Inferior parietal cortex (tissue), 1 donor: ENCODE measurements at regions not wholly inside any gene's neighbourhood (a gene's known extent, or its start where the extent isn't known, plus 50 kb on each side); places are given as distances from the start of the nearest gene placed in this dataset.
"Not testable (repeated sequence)": the region's sequence is repeated elsewhere in the genome, so short reads cannot be mapped to it uniquely, and the experiment has no call there.

ENCODE experiments used
- DNase-seq: peaks from one replicate; pipeline ENCODE4 v3.0.0-alpha.2; 2016; ENCODE audit errors: extremely low spot score

DNA sequence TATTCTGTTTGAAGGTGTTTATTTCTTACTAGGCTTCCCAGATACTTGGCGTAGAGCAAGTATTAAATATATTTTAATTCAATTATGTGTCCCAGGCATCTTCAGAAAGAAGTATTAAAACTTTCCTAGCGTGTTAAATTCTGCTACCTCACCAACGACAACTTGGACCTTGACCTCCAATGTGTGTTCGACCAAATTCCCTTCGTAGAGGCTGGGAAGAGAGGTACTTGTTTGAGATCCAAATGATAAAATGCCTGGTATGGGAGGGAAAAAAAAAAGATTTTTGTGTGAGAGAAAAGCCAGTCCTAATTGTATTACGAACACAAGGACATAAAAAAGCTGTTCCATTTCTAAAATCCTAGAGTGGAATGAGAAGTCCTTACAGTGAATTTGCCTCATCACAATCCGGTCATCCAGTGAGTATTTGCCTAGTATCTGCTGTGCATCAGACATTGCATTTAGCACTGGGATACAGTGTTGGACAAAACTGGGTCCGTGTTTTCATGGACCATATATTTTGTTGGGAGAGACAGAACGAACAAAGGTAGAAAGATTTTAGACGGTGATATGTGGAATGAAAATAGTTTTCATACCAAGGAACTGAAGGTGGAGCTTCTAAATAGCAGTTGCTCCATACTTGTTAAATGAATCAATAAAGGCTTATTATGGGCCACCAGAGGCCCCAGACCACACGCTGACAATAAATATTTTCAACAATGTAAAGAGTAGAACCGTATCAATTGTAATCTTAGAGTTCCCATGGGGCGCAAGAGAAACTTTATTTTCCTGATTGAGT is 103.1 kb downstream of the KIF4B start:
- no peak for DNase-seq

DNA sequence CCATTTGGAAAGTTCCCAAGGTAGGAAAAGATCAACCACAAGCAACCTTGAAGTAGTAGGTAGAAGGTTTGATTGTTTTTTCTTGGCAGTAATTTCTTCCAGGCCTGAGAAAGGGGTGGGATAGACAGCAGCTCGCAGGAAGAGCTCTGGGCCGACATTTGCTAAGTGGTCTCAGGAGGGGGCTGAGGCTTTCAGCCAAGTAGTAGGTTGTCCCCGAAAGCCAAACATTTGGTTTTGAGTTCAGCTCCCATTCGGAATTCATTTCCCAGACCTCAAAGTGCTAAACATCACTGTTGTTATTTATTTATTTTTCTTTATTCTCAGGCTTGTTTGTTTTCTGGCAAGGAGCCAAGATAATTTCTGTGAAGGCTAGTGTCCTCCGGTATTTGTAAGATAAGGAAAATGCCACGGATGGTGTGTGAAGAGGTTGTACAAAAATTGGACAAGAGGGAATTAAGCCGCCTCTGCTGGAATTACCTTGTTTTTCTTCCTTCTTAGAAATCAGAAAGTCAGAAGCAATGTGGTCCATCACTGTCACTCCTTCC is 112.1 kb downstream of the KIF4B start:
- no peak for DNase-seq

DNA sequence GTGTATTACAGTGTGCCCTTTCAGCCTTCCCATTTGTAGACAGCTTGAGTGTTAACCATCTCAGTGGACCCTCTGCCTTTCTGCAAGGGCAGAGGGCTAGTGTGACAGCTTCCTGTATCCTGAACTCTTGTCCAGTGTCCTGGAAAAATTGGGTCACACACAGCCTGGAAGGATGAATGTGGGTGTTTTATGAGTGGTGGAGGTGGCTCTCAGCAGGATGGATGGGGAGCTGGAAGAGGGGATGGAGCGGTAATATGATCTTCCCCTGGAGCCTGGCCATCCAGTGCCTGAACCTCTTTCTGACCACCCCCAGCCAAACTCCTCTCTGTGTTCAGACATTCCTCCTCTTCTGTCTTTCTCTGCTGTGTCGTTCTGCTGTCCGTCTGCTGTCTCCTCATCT is 113.0 kb downstream of the KIF4B start:
- no peak for DNase-seq

DNA sequence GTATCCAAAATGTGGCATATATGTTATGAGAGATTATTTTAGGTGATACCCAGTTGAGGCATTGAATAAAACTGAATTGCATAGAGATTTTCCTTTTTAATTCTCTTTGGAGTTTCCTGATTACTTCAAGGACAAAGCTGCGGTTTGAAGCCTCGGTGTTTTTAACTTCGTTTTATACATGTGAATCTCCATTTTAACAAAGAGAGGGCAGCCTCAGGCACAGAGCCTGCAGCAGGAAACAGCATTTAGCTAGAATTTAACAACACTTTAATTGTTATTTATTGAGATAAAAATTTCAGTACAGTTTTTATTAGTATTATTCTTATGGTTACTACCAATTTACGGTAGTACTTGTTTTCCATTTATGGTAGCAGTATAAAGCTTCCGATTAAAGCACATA is 114.0 kb downstream of the KIF4B start:
- DNase-seq, result no peak

DNA sequence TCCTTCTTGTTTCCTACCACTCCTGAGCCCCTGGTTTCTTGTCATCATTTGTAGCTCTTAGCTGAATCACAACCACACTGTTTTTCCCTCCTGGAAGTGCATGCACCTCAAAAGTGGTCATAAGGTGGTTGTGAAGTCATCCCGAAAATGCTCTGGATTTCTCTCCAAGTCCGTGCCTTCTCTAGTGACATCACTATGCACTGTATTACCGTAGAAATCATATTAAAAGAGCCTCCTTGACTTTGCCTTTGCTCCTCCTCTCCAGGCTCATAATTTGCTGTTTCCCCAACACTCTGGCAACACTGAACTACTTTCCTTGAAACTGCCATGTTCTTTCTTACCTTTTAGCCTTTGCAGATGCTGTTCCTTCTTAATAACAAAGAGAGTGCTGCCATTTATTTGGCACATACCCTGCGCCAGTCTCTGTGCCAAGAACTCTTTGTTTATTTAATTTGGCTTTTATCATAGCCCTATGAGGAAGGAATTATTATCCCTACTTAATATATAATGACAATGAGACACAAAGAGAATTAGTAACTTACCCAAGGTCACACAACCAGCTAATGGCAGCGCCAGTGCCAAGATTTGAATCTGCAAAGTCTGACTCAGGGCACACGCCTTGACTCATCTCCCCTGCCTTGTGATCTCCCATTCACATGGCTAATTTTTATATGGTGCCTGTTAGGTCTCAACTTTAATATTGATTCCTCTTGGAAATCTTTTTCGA is 115.4 kb downstream of the KIF4B start:
- DNase-seq, result no peak

DNA sequence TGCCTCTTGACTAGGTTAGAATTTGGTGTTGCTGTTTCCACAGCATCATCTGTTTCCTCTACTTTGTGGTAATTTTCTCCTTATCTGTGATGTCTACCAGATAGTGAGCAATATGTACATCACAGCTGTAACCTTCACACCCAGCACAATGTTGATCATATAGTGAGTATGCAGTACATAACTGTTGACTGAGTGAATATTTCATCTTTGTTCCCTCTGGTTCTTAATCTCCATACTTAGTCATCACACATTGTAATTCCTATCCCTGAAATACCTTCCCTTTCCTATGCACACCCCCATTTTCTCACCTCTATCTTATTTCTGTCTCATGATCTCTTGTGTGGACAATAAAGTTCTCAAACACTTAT is 115.9 kb downstream of the KIF4B start:
- no peak for DNase-seq

DNA sequence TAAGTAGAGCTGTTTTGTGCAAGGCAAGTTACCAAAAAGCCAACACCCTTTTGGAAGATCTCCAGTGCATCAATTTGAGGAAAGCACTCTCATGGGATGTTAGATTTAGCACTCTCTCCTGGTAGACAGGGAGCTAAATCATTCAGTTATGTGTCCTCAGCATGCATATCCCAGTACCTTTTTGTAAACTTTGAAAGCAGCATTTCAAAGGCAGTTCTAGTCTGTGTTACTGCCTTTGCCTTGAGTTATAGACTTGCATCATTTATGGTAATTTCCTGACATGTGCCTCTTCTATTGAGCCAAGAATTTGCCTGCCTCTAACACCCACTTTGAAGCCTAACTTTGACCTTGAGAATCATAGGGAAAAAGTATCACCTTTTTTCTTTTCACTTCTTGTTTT is 120.6 kb downstream of the KIF4B start:
- DNase-seq, result no peak

DNA sequence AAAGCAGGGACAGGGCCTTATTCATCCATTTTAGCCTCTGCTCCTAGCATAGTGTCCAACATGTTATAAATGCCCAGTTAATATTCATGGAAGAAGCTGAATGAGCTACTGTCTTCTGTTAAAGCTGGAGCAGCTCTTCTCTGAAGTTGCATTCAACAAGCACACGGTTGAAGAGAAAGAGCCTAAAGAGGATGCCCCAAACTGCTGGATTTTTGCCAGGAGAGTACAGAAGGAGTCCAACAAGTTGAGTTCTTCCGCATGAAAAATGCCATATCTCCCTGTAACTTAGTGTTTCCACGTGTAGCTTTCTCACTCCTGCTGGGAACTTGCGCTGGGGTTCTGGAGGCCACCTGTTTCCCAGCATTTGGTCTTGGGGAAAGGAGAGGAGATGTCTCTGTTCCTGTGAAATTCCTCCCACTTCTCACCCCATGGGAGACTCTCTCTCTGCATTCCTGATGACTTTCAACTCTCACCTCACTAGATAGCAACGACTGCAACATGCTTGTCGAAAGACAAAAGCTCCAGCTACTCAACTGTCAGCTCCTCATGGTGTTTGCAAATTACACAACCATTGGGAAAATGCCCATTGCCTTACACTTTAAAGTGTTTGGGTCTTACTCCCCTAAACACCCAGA is 122.8 kb downstream of the KIF4B start:
- DNase-seq, result no peak

DNA sequence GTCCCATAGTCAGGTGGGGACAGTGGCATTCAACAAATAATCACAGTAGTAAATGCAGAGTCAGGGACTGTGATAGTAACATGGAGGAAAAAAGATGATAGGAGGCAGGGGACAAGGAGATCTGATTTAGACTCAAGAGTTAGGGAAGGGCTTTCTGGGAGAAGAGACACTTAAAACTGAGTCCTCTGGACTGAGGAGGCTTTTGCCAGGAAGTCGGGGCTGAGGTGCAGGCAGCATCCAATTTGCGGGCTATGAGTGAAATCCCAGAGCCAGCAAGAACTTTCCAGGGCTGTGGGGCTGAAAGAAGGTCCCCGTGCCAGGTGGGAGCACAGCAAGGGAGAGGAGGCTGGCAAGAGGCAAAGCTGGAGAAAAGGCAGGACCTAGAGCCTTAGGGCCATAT is 124.1 kb downstream of the KIF4B start:
- no peak for DNase-seq

DNA sequence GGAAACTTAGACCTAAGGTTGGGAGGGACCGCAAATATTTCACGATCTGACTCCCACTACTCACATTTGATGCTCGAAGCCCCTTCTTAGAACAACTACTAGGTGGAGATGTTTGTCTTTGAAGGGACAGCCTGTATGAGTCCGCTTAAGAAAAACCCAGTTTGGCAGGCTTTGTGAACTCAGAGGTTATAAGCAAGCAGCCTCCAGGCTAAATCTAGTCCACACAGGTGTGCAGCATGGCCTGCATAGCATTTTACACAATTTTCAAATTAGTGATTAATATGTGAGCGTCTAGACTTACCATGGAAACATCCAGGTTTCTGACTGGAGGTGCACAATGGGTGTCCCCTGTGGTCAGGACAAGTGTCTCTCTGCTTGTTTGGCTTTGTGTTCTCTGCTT is 127.1 kb downstream of the KIF4B start:
- no peak for DNase-seq

DNA sequence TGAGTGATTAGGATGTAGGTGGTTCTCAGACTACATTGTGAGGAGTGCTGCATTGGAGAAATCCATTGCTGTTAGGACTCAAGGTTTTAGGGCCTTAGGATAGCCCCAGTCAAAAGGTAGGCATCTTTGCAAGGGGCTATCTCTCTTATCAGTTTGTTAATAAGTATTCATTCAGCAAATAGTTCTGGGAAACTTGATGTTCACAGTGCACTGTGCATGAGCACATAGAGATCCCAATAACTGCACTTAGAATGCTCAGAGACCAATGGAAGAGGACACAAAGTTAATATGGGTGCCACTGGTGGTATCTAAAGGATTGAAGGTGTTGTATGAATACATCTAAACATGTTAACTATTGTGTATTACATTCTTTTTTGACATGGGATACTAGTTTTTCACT is 131.4 kb downstream of the KIF4B start:
- no peak for DNase-seq

DNA sequence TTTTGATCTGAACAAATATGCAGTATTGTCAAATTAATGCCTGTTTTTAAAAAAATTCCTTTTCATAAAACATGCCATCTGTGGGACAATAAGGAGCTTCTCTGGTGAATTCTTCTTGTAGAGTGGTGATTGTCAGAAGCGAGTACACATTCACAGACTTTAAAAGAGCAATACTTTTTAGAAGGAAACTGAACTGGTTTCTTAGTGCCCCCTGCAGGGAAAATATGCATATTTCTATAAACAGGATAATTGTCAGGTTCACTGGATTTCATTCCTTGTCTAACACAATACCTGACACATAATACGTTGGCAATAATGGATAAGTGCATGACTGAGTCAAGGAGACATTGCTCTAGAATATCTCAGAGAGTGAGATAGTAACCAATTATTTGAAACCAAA is 133.7 kb downstream of the KIF4B start:
- peak; percentile 57 for DNase-seq

DNA sequence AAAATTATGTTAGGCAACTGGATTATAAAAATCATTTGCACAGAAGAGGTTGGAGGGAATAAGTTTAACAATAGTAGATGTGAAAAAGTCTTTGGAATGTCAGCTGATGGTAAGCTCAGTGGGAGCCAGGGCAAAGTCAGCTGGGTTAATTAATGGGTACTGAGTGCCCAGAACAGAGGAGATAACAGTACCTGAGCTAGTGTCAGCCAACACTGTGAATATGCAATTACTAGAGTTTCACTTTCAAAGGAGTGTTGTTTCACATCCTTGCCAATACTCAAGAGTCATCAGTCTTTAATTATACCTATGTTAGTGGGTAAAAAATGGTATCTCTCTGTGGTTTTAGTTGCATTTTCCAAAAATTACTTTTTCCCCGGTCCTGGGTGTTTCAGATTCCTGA is 135.1 kb downstream of the KIF4B start:
- DNase-seq, result no peak

DNA sequence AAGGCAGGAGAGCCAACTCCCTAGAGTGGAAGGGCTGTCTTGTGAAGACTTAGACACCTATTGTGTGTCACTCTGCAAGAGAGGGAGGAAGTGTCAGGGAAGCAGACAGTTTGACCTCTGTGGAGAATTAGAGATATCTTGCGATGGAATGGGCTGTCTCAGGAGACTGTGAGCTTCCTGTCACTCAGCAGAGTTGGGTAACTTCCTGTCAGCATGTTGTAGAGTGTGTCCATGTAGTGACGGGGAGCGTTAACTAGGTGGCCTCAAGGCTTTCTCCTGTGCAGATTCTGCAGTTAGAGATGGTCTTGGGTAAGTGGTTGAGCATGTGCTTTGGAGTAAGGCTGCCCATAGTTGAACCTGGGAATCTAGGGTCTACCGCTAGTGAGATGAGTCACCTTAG is 136.5 kb downstream of the KIF4B start:
- DNase-seq, result no peak

DNA sequence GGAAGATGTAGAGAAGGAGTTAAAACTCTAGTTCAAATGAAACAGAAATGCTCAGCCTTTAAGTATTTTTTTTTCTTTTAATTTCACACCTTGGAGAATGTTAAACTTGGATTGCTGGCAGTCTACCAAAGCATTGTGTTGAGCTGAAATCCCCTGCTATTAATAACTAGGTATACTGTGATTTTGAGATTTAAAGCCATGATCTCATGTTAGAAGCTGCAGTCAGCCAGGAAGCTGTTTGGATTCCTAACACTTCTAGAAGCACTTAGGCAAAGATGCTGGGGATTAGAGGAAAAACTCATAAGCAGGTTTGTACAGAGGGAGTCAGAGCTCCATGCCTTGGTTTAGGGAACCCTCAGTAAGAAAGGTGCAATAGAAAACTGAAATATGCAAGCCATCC is 141.4 kb downstream of the KIF4B start:
- DNase-seq, result no peak

DNA sequence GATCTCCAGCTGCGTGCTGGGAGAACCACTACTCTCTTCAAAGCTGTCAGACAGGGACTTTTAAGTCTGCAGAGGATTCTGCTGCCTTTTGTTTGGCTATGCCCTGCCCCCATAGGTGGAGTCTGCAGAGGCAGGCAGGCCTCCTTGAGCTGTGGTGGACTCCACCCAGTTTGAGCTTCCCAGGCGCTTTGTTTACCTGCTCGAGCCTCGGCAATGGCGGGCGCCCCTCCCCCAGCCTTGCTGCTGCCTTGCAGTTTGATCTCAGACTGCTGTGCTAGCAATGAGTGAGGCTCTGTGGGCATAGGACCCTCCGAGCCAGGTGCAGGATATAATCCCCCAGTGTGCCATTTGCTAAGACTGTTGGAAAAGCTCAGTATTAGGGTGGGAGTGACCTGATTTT is 149.5 kb downstream of the KIF4B start:
- DNase-seq, result not testable (repeated sequence)

DNA sequence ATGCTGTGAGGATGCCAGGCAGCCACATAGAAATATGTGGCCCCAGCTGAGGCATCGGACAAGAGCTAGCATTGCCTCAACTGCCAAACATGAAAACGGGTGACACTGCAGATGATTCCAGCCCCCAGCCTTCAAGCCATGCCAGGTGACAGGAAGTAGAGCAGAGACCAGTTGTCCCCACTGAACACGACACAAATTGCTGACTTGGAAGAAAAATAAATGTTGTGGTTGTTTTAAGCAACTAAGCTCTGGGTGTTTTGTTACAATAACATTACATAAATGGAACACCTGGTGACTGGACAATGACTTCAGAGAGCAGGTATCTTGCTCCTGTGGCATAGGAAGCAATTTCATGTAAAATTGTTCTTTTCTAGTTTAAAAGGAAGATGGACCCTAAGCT is 154.2 kb downstream of the KIF4B start:
- DNase-seq, result no peak

DNA sequence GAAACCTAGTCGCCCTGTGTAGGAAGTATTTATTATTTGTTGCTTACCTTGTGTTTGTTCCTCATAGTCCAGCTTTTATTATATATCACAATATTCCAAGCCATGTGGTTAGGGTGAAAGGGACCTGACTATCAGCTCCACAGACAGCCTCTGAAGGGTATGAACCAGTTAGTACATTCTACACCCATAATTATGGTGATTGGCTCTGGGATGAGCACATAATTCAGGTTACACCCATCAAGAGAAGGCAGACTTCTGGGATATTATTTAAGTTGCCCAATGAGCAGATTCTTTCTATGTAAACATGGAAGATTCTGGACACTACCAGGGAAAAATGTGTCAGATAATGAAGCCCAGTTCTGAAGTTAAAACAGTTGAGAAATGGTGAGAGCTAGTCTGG is 168.0 kb downstream of the KIF4B start:
- no peak for DNase-seq

DNA sequence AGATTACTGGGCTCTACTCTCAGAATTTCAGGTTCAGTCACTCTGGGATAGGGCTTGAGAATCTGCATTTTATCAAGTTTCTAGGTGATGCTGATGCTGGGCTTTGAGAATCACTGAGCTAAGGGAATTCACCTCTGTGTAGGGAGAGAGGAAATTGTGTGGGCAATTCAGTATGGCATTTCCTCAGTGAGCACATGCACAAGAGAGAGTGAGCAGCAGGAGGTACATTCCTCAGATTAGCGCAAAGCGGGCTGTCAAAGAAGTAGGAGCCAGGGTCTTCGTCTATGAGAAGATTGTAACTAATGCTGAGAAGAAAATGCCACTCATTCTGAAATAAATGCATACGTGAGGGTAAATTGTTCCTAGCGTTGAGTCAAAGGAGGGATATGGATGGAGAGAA is 175.9 kb downstream of the KIF4B start:
- DNase-seq, result no peak

DNA sequence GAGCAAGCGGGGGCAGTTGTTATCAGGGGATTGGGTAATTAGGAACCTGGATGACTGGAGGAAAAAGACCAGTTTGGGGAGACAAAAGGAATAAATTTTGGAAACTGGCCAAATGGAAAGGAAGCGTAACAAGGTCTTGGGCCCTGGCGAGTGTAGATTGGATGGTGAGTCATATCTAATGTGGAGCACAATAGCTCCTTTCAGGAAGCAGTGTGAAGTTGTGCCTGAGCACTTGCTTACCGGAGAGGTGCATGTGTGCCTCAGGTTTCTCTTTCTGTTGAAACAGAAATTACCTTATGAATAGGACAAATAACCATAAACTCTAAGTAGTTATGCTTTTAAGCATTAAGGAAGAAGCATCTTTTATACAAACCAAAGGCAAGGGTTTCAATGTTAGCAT is 176.4 kb downstream of the KIF4B start:
- DNase-seq, result no peak

DNA sequence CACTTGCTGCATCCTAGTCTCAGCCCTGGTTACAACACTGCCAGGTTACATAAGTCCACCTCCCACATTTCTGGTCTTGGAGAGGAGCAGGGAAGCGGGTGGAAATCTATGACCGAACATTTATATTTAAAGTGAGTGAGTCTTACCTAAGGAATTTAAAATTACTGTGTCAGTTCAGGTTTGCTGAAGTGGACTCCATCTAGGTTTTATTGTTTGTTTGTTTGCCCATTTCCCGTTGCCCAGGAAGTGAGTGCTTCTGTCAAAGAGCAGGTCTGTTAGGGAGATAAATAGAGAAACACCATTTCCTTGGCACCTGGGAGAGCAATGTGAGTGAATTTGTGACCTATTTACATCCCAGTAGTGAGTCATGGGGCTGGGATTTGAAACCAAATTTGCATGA is 179.5 kb downstream of the KIF4B start:
- no peak for DNase-seq

DNA sequence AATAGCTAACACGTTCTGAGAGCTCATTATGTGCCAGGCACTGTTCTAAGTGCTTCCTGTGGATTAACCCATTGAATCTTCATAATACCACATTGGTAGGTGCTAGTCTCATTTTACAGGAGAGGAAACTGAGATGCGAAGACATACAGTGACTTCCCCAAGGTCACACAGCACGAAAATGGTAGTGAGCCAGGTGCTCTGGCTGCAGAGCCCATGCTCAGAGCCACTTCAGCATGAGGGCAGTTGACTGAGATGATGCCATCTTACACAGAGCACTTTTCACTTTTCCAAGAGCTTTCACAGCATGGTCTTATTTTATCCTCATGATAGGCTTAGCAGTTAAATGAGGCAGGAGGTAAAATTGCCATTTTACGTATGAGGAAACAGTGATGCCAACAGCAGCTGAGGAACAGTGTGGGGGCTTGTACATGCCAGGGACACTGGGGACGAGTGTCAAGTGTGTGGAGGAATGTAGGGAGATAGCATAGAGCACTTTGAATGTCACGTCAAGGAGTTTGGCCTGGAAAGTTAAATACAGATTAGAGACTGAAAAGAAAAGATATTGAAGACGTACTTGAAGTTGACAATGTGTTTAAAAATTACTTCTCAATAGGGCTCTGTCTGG is 180.0 kb downstream of the KIF4B start:
- DNase-seq, result no peak
